GM23248 (cell line): ENCODE measurements at regions not wholly inside any gene's neighbourhood (a gene's known extent, or its start where the extent isn't known, plus 50 kb on each side); places are given as distances from the start of the nearest gene placed in this dataset.
"Not testable (repeated sequence)": the region's sequence is repeated elsewhere in the genome, so short reads cannot be mapped to it uniquely, and the experiment has no call there.

ENCODE experiments used
- EZH2 ChIP-seq: fragments of 200-600 bp; sonication (generic); IDR thresholded peaks from 2 replicates; pipeline ENCODE4 v1.6.1; 2018; ENCODE audit warnings: antibody characterized with exemption, mild to moderate bottlenecking; ENCODE audit not compliant: insufficient read depth, poor library complexity, severe bottlenecking
- EZH2phosphoT487 ChIP-seq: fragments of 200-600 bp; sonication (generic); IDR thresholded peaks from 2 replicates; pipeline ENCODE4 v1.6.1; 2018; ENCODE audit warnings: antibody characterized with exemption, moderate library complexity, mild to moderate bottlenecking, low read depth; ENCODE audit not compliant: insufficient read depth

DNA sequence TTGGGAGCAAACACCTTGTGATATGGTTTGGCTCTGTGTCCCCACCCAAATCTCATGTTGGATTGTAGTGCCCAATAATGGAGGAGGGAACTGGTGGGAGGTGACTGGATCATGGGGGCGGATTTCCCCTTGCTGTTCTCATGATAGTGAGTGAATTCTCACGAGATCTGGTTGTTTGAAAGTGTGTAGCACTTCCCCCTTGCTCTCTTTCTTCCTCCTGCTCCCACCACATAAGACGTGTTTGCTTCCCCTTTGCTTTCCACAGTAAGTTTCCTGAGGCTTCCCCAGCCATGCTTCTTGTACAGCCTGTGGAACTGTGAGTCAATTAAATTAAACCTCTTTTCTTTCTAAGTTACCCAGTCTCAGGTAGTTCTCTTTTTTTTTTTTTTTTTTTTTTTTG, 366.3 kb downstream of the RRAGC start:
- TF ChIP-seq EZH2, EZH2phosphoT487: not testable (repeated sequence)
